AG09309 (cell line): ENCODE measurements at regions not wholly inside any gene's neighbourhood (a gene's known extent, or its start where the extent isn't known, plus 50 kb on each side); places are given as distances from the start of the nearest gene placed in this dataset.

ENCODE experiments used
- DNase-seq: peaks from one replicate; pipeline ENCODE4 v3.0.0-alpha.2; 2010; ENCODE audit warnings: low read depth
- H3K4me3 ChIP-seq: 2 replicates; pipeline ENCODE4 v1.5.1; 2011; ENCODE audit warnings: mild to moderate bottlenecking, low read depth, low read length, moderate library complexity; ENCODE audit not compliant: control insufficient read depth
- TF ChIP-seq, protein P1 (sequence below): IDR thresholded peaks from 2 replicates; pipeline ENCODE4 v1.5.1; 2011; ENCODE audit warnings: mild to moderate bottlenecking, low read depth, low read length, inconsistent platforms; ENCODE audit not compliant: insufficient read depth, control insufficient read depth; ENCODE audit errors: missing control alignments

DNA sequence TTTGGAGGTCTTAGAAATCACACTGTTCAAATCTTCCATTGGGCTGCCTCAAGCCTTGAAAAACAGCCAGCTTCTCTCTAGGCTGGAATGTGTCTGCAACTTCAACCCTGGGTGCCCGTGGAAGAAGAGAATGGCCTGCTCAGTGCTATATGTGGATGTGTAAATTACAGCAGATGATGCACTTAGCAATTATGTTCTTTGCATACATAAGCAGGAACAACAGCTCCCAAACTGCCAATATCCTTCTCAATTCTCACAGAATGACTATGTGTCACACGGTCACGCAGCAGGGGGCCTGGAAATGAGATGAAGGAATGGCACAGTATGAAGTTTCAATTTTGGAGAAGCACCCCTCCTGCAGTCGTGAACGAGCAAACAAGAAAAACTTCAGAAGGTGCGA lies 175.2 kb upstream of the SMARCA2 start:
- TF ChIP-seq, protein P1, sequence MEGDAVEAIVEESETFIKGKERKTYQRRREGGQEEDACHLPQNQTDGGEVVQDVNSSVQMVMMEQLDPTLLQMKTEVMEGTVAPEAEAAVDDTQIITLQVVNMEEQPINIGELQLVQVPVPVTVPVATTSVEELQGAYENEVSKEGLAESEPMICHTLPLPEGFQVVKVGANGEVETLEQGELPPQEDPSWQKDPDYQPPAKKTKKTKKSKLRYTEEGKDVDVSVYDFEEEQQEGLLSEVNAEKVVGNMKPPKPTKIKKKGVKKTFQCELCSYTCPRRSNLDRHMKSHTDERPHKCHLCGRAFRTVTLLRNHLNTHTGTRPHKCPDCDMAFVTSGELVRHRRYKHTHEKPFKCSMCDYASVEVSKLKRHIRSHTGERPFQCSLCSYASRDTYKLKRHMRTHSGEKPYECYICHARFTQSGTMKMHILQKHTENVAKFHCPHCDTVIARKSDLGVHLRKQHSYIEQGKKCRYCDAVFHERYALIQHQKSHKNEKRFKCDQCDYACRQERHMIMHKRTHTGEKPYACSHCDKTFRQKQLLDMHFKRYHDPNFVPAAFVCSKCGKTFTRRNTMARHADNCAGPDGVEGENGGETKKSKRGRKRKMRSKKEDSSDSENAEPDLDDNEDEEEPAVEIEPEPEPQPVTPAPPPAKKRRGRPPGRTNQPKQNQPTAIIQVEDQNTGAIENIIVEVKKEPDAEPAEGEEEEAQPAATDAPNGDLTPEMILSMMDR = no peak
- DNase-seq = no peak
- no peak overlapping the region for H3K4me3 ChIP-seq

DNA sequence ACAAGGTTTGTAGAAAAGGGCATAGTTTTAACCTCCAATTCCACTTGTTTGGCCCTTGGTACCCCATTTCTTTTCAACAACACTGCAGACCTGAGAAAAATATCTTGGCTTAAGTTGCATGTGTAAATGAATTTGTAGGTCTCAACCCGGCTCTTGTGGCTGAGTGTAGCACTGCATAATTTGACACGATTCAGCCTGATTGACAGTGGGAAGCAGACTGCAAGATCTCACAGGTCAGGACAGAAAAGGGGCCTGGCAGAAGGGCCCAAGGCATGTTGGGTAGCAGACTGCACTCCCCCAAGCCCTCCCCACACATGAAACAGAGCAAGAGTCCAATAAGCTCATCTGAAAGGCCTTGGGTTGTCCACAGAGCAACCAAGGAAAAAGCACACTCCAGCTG lies 169.7 kb upstream of the SMARCA2 start:
- TF ChIP-seq, protein P1 = no peak
- DNase-seq = no peak
- H3K4me3 ChIP-seq = no peak overlapping the region

DNA sequence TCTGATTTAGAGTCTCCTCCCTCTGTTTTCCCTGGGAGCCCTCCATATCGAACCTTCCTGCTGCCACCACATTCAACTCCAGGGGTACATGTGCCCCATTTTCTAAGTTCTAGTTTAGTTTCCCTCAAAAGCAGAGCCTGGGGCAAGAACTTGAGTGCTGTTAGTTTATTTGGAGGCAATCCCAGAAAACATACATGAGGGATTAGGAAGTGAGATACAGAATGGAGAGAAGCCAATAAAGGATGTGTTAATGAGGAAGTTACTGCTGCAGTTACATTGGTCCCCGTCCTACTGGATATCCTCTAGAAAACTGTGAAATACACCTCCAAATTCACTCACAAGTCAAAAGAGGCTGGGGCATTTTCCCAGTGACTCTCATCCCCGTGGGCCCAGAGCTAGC lies 159.4 kb upstream of the SMARCA2 start:
- no peak overlapping the region for H3K4me3 ChIP-seq
- DNase-seq = no peak
- TF ChIP-seq, protein P1 = no peak

DNA sequence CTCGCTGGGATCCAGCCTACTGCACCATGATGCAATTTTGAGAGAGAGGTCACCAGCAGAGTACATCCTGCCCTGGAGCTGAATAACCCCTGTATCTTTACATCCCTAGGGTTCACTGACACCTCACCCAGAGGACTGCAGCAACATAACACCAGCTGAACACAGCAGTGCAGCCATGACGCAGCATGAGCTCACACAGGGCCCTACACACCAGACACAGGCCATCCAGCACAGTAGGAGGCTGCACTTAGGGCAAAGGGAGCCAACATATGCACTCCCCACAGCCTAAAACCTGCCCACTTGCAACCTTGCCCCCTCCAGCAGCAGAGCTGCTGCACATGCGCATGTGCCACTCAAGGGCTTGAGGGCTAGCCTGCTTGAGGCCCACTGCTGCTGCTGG lies 157.3 kb upstream of the SMARCA2 start:
- no peak for DNase-seq
- H3K4me3 ChIP-seq = no peak overlapping the region
- TF ChIP-seq, protein P1 = no peak

DNA sequence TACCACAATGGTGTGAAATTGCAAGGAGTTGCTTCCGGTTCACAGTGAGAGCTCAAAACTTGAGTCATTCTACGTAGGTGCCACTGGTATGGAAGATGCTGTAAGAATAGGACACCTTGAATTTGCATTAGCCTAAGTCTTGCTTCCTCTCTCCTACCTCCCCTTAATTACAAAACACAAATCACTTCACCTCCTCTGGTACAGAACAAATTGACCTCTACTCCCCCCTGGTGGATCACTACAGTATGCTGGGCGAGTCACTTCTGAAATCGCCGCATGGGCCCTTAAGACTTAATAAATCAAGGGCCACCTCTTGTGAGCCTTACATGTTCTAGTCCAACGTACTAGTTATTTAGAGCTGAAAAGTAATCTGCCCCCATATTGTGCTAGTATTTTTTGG lies 145.3 kb upstream of the SMARCA2 start:
- DNase-seq = no peak
- TF ChIP-seq, protein P1 = peak; percentile 30
- no peak overlapping the region for H3K4me3 ChIP-seq

DNA sequence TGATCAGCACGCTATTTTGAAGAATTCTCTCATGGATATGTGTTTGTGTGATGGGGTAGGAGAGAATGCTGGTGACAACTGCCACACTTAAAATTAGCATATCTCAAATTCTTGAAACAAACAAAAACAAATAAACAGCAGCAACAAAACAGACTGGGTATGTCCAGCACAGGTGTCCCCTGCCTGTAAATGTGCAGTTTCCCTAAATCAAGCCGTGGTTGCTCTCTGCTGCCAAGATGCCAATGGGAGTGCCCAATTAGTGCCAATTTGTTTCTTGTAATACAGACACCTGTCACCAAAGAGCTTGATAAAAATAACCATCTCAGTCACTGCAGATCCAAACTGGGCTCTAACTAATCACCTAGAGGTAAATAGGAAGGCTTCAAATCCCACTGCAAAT lies 144.2 kb upstream of the SMARCA2 start:
- TF ChIP-seq, protein P1 = no peak
- no peak for DNase-seq
- no peak overlapping the region for H3K4me3 ChIP-seq
